GM18870 (cell line): ENCODE measurements at regions not wholly inside any gene's neighbourhood (a gene's known extent, or its start where the extent isn't known, plus 50 kb on each side); places are given as distances from the start of the nearest gene placed in this dataset.

Source experiments
- ATAC-seq: cut with Tn5 transposase; IDR thresholded peaks from one replicate; pipeline ENCODE4 v1.9.1; 2021; ENCODE audit warnings: moderate library complexity; ENCODE audit not compliant: unreplicated experiment

DNA sequence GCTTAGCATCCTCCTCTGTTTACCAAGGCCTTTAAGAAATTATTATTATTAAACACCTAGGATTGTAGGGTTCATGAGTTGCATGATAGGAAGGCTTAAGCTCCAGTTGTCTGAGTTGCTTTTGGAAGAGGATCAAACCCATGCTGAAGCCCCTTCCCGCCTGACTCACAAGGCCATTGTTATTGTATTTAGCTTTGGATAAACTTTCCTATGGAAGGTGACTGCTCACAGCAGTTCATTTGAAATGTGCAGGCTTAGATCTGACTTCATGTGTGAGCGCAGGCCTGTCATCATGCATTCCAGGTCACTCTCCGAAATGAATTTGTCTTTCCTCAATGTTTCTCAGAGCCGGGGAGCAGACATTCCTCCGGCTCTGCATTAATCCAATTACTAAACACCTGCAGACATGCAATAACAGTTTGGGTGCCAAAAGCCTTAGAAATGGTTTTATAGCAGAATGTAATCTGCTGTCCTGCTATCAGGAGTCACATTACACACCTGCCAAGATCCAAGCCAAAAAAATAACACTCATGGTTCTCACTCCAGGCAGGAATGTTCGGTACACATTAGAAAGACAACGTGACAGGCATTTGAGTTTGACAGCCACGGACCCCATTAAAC is 119.9 kb downstream of the OSR1 start:
- ATAC-seq = no peak

GRCh38 chr2:19235308-19235707 is 123.1 kb downstream of the OSR1 start:
- ATAC-seq = no peak

- no peak for ATAC-seq
Observed at GRCh38 chr2:19232312-19232711, 126.1 kb downstream of the OSR1 start.

DNA sequence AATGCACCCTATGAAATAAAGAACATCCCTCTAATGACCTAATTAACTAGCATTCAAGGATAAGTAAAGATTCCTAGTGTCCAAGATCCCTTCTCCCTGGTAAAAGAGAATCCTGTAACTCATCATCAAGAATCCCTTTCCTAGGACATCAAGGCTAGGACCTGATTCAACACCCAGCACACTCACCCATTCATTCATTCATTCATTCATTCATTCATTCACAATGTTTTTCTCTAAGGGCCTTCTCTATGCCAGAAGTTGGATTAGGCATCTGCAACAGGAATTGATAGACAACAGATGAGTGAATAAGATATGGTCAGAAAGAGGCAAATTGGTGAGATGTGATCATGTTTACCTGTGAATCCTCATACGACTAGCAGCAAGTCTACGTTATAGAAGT is 126.8 kb downstream of the OSR1 start:
- ATAC-seq = no peak

GRCh38 chr2:19230626-19231025 is 127.8 kb downstream of the OSR1 start:
- ATAC-seq = no peak

- no peak for ATAC-seq
Observed at GRCh38 chr2:19228715-19229114, 129.7 kb downstream of the OSR1 start.

- ATAC-seq = no peak
Observed at GRCh38 chr2:19228181-19228593, 130.2 kb downstream of the OSR1 start.

- no peak for ATAC-seq
Observed at GRCh38 chr2:19226871-19227270, 131.6 kb downstream of the OSR1 start.

- ATAC-seq = no peak
Observed at GRCh38 chr2:19226386-19226785, 132.0 kb downstream of the OSR1 start.

DNA sequence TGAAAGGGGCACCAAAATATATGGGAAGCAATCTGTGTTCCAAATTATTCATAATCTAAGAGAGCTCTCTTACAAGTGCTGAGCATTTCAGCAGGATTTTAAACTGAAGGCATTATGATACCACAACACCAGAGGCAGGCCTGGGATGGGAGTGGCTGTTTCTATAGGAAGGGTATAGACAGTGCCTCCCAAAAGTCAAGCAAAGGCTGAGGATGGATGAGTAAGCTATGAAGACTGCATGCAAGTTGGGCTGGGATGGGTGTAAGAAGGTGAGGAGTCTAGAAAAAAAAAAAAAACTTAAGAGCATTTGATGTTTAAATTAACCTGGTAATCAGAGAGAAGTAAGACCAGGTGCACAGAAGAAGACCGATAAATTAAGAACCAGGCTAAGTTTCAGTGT is 132.5 kb downstream of the OSR1 start:
- no peak for ATAC-seq

DNA sequence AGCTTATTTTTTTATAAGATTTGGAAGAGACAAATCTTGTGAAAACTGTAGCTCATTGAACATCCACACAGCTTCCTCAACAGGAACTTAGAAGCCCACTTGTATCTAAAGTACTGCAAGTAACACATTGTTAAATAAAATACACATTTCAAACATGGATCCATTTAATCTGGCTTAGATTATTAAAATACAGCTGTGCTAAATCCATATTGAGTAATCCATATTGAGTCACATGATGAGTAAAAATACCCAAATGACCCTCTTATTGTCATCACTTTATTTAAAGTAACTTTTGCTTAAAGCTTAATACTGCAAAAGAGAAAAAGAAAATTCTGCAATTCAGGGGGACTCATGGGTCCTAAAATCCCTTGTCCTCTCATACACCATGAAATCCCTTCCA is 133.3 kb downstream of the OSR1 start:
- ATAC-seq = no peak

GRCh38 chr2:19224486-19224885 is 133.9 kb downstream of the OSR1 start:
- no peak for ATAC-seq

GRCh38 chr2:19224011-19224410 is 134.4 kb downstream of the OSR1 start:
- ATAC-seq = no peak

GRCh38 chr2:19219060-19219459 is 139.4 kb downstream of the OSR1 start:
- ATAC-seq = no peak

- ATAC-seq = no peak
Observed at GRCh38 chr2:19218166-19218565, 140.3 kb downstream of the OSR1 start.

DNA sequence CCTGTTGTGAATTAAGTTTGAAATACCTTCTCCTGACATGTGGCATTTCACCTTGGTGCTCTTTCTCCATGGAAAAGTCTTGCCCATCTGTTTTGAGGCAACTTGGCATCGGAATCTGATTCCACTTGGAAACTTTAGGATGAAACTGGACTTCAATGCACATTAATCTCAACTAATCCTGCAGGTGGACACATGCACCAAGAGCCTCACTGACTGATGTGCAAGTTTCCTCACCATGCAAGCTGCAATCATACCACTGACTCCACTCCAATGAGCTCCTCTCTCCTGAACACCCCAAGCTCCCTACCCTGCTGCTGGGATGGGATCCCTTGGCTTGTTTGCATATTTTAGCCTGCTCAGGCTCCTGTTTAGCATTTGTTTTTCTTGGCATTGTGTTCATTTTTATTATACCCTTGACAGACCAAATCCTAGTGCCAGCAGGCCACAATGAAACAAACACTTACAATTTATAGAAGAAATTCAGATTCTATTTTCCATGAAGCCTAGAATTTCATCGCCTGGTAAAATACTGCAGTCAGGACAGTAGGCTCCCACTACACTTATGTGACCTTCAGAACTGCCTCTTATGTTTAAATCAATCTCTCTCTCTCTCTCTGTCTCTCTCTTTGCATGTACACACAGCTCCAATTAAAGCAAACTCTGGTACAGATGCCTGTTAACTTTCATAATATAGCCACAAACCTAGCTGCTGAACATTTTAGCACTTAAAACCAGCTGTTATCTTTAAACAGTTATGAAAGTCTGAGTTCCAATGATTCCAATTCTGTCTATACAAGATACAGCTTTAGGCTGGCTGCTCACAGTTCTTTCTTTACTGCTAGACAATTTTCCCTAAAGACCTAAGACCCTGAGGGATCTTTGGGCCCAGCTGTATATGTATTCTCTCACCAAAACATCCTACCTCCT is 141.5 kb downstream of the OSR1 start:
- no peak for ATAC-seq

GRCh38 chr2:19216238-19216637 is 142.2 kb downstream of the OSR1 start:
- ATAC-seq = no peak

- no peak for ATAC-seq
Observed at GRCh38 chr2:19214682-19215391, 143.6 kb downstream of the OSR1 start.

GRCh38 chr2:19209575-19210341 is 148.7 kb downstream of the OSR1 start:
- no peak for ATAC-seq

GRCh38 chr2:19208479-19209199 is 149.8 kb downstream of the OSR1 start:
- ATAC-seq = no peak
